NT2/D1 (cell line): ENCODE measurements at regions not wholly inside any gene's neighbourhood (a gene's known extent, or its start where the extent isn't known, plus 50 kb on each side); places are given as distances from the start of the nearest gene placed in this dataset.
"Not testable (repeated sequence)": the region's sequence is repeated elsewhere in the genome, so short reads cannot be mapped to it uniquely, and the experiment has no call there.

ENCODE experiments used
- DNase-seq: peaks from one replicate; pipeline ENCODE4 v3.0.0-alpha.2; 2011; ENCODE audit warnings: low read depth, low spot score
- H3K27me3 ChIP-seq: 2 replicates; pipeline ENCODE4 v1.6.0; 2011; ENCODE audit warnings: mild to moderate bottlenecking; ENCODE audit not compliant: insufficient read length, insufficient read depth
- H3K36me3 ChIP-seq: 2 replicates; pipeline ENCODE4 v1.6.1; 2011; ENCODE audit warnings: mild to moderate bottlenecking, low read length, mixed read lengths; ENCODE audit not compliant: insufficient read depth, insufficient read length
- H3K4me1 ChIP-seq: 2 replicates; pipeline ENCODE4 v1.5.1; 2011; ENCODE audit not compliant: insufficient read depth, insufficient read length
- H3K4me3 ChIP-seq: 2 replicates; pipeline ENCODE4 v1.5.1; 2011; ENCODE audit warnings: low read depth; ENCODE audit not compliant: insufficient read length
- H3K9ac ChIP-seq: 2 replicates; pipeline ENCODE4 v1.6.0; 2011; ENCODE audit warnings: low read depth; ENCODE audit not compliant: insufficient read length
- H3K9me3 ChIP-seq: 2 replicates; pipeline ENCODE4 v1.5.1; 2011; ENCODE audit warnings: mild to moderate bottlenecking, low read length; ENCODE audit not compliant: insufficient read depth
- SUZ12 ChIP-seq: IDR thresholded peaks from 2 replicates; pipeline ENCODE4 v1.6.1; 2011; ENCODE audit not compliant: insufficient read length, insufficient read depth; ENCODE audit errors: extremely low read depth
- YY1 ChIP-seq: IDR thresholded peaks from 2 replicates; pipeline ENCODE4 v1.6.1; 2011; ENCODE audit not compliant: insufficient read length, insufficient read depth
- ZNF274 ChIP-seq: IDR thresholded peaks from 2 replicates; pipeline ENCODE4 v1.6.1; 2011; ENCODE audit warnings: mild to moderate bottlenecking, low read depth, low read length

- H3K27me3 ChIP-seq, result no peaks in the 10 kb centered on the region
- no peaks in the 10 kb centered on the region for H3K36me3 ChIP-seq
- no peak for TF ChIP-seq ZNF274
- no peak for TF ChIP-seq YY1
- no peak for TF ChIP-seq SUZ12
- no peak overlapping the region for H3K4me3 ChIP-seq
- H3K4me1 ChIP-seq, result peaks cover 3% of the 10 kb centered on the region
- H3K9ac ChIP-seq, result no peak overlapping the region
- H3K9me3 ChIP-seq, result no peaks in the 10 kb centered on the region
- no peak for DNase-seq
These were observed 149.1 kb upstream of the DPP10 start for GRCh38 chr2:114293355-114293754.

- Histone ChIP-seq H3K4me1 (peaks cover 3% of the 10 kb centered on the region), H3K9ac (no peak overlapping the region), H3K4me3 (no peak overlapping the region), H3K36me3 (no peaks in the 10 kb centered on the region), H3K27me3 (no peaks in the 10 kb centered on the region), H3K9me3 (no peaks in the 10 kb centered on the region)
- no peak for DNase-seq
- TF ChIP-seq ZNF274 (no peak), SUZ12 (no peak), YY1 (no peak)
These were observed 147.7 kb upstream of the DPP10 start for GRCh38 chr2:114294741-114295140.

- H3K36me3 ChIP-seq, H3K9me3 ChIP-seq, H3K9ac ChIP-seq, H3K4me3 ChIP-seq, H3K27me3 ChIP-seq, DNase-seq, H3K4me1 ChIP-seq: not testable (repeated sequence)
These were observed 142.1 kb upstream of the DPP10 start for GRCh38 chr2:114300351-114300750.

GRCh38 chr2:114316532-114317300 lies 125.7 kb upstream of the DPP10 start:
- no peak for DNase-seq
- Histone ChIP-seq H3K36me3 (no peaks in the 10 kb centered on the region), H3K9me3 (no peaks in the 10 kb centered on the region), H3K4me3 (no peak overlapping the region), H3K4me1 (no peaks in the 10 kb centered on the region), H3K27me3 (no peaks in the 10 kb centered on the region), H3K9ac (no peak overlapping the region)
- no peak for TF ChIP-seq YY1
- no peak for TF ChIP-seq ZNF274
- no peak for TF ChIP-seq SUZ12

GRCh38 chr2:114330594-114330993 lies 111.8 kb upstream of the DPP10 start:
- no peaks in the 10 kb centered on the region for H3K36me3 ChIP-seq
- no peaks in the 10 kb centered on the region for H3K4me1 ChIP-seq
- no peak overlapping the region for H3K4me3 ChIP-seq
- H3K9ac ChIP-seq, result no peak overlapping the region
- no peaks in the 10 kb centered on the region for H3K9me3 ChIP-seq
- no peak for DNase-seq
- no peaks in the 10 kb centered on the region for H3K27me3 ChIP-seq
- TF ChIP-seq YY1 (no peak), ZNF274 (no peak), SUZ12 (no peak)

- no peak for DNase-seq
- Histone ChIP-seq H3K9ac (no peak overlapping the region), H3K9me3 (no peaks in the 10 kb centered on the region), H3K36me3 (no peaks in the 10 kb centered on the region), H3K27me3 (no peaks in the 10 kb centered on the region), H3K4me3 (no peak overlapping the region), H3K4me1 (no peaks in the 10 kb centered on the region)
- no peak for TF ChIP-seq YY1
These were observed 110.5 kb upstream of the DPP10 start for GRCh38 chr2:114331934-114332333.

GRCh38 chr2:114345246-114345645 lies 97.2 kb upstream of the DPP10 start:
- Histone ChIP-seq H3K4me1 (no peaks in the 10 kb centered on the region), H3K36me3 (no peaks in the 10 kb centered on the region), H3K9me3 (no peaks in the 10 kb centered on the region), H3K9ac (no peak overlapping the region), H3K4me3 (no peak overlapping the region), H3K27me3 (no peaks in the 10 kb centered on the region)
- TF ChIP-seq SUZ12, result no peak
- TF ChIP-seq ZNF274, result no peak
- no peak for TF ChIP-seq YY1
- DNase-seq, result no peak

GRCh38 chr2:114346658-114347057 lies 95.8 kb upstream of the DPP10 start:
- H3K9ac ChIP-seq, result no peak overlapping the region
- no peaks in the 10 kb centered on the region for H3K9me3 ChIP-seq
- no peak for DNase-seq
- no peaks in the 10 kb centered on the region for H3K27me3 ChIP-seq
- no peak overlapping the region for H3K4me3 ChIP-seq
- no peaks in the 10 kb centered on the region for H3K36me3 ChIP-seq
- H3K4me1 ChIP-seq, result no peaks in the 10 kb centered on the region
- no peak for TF ChIP-seq ZNF274
- TF ChIP-seq YY1, result no peak
- TF ChIP-seq SUZ12, result no peak
